ENCODE measurements at regions not wholly inside any gene's neighbourhood (a gene's known extent, or its start where the extent isn't known, plus 50 kb on each side); places are given as distances from the start of the nearest gene placed in this dataset.

DNA sequence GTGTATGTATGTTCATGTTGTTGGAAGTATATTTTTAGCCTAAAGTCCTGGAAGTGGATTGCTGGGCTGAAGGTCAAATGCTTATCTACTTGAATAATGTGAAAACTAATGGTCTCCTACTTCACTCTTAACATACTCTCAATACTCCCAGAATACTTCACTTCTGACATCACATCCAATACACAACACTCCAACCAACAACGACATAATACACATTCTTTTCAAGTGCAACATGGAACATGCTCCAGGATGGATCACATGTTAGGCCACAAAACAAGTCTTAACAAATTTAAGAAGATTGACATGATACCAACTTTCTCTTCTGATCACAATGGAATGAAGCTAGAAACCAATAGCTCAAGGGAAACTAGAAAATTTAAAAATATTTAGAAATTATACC lies 126.9 kb upstream of the ADCY1 start (continued):
- TF ChIP-seq, protein P1, sequence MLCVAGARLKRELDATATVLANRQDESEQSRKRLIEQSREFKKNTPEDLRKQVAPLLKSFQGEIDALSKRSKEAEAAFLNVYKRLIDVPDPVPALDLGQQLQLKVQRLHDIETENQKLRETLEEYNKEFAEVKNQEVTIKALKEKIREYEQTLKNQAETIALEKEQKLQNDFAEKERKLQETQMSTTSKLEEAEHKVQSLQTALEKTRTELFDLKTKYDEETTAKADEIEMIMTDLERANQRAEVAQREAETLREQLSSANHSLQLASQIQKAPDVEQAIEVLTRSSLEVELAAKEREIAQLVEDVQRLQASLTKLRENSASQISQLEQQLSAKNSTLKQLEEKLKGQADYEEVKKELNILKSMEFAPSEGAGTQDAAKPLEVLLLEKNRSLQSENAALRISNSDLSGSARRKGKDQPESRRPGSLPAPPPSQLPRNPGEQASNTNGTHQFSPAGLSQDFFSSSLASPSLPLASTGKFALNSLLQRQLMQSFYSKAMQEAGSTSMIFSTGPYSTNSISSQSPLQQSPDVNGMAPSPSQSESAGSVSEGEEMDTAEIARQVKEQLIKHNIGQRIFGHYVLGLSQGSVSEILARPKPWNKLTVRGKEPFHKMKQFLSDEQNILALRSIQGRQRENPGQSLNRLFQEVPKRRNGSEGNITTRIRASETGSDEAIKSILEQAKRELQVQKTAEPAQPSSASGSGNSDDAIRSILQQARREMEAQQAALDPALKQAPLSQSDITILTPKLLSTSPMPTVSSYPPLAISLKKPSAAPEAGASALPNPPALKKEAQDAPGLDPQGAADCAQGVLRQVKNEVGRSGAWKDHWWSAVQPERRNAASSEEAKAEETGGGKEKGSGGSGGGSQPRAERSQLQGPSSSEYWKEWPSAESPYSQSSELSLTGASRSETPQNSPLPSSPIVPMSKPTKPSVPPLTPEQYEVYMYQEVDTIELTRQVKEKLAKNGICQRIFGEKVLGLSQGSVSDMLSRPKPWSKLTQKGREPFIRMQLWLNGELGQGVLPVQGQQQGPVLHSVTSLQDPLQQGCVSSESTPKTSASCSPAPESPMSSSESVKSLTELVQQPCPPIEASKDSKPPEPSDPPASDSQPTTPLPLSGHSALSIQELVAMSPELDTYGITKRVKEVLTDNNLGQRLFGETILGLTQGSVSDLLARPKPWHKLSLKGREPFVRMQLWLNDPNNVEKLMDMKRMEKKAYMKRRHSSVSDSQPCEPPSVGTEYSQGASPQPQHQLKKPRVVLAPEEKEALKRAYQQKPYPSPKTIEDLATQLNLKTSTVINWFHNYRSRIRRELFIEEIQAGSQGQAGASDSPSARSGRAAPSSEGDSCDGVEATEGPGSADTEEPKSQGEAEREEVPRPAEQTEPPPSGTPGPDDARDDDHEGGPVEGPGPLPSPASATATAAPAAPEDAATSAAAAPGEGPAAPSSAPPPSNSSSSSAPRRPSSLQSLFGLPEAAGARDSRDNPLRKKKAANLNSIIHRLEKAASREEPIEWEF (IDR thresholded peaks at IDR 0.05; ENCODE audit: insufficient replicate concordance, low read depth, low read length) = no peak
- TF ChIP-seq, protein P2, sequence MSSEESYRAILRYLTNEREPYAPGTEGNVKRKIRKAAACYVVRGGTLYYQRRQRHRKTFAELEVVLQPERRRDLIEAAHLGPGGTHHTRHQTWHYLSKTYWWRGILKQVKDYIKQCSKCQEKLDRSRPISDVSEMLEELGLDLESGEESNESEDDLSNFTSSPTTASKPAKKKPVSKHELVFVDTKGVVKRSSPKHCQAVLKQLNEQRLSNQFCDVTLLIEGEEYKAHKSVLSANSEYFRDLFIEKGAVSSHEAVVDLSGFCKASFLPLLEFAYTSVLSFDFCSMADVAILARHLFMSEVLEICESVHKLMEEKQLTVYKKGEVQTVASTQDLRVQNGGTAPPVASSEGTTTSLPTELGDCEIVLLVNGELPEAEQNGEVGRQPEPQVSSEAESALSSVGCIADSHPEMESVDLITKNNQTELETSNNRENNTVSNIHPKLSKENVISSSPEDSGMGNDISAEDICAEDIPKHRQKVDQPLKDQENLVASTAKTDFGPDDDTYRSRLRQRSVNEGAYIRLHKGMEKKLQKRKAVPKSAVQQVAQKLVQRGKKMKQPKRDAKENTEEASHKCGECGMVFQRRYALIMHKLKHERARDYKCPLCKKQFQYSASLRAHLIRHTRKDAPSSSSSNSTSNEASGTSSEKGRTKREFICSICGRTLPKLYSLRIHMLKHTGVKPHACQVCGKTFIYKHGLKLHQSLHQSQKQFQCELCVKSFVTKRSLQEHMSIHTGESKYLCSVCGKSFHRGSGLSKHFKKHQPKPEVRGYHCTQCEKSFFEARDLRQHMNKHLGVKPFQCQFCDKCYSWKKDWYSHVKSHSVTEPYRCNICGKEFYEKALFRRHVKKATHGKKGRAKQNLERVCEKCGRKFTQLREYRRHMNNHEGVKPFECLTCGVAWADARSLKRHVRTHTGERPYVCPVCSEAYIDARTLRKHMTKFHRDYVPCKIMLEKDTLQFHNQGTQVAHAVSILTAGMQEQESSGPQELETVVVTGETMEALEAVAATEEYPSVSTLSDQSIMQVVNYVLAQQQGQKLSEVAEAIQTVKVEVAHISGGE (CRISPR knock-in tag; IDR thresholded peaks at IDR 0.05) = no peak

Measured in GM12878 (cell line).